PFSK-1 (cell line): ENCODE measurements at regions not wholly inside any gene's neighbourhood (a gene's known extent, or its start where the extent isn't known, plus 50 kb on each side); places are given as distances from the start of the nearest gene placed in this dataset.

Experiments
- POLR2AphosphoS5 ChIP-seq: IDR thresholded peaks from 2 replicates; pipeline ENCODE4 v1.6.1; 2012; ENCODE audit warnings: low read depth, mild to moderate bottlenecking, control low read depth, low read length, moderate library complexity
- SIN3A ChIP-seq: IDR thresholded peaks from 2 replicates; pipeline ENCODE4 v1.6.1; 2012; ENCODE audit warnings: mild to moderate bottlenecking, low read length, moderate library complexity, borderline replicate concordance; ENCODE audit not compliant: insufficient read depth
- TAF1 ChIP-seq: IDR thresholded peaks from 2 replicates; pipeline ENCODE4 v1.6.1; 2012; ENCODE audit warnings: low read length, control low read depth, borderline replicate concordance; ENCODE audit not compliant: insufficient read depth

DNA sequence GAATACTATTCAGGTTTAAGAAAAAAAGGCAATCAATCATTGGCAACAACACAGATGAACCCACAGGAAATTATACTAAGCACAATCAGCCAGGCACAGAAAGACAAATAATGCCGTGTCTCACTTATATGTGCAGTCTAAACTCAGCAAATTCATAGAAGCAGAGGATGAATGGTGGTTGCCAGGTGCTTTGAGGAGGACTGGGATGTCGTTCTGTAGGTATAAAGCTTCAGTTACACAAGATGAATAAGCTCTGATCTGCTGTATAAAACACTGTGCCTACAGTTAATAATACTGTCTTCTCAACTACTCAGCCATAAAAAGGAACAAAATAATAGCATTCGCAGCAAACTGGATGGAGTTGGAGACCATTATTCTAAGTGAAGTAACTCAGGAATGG is 324.8 kb upstream of the HSFY2 start:
- no peak for TF ChIP-seq TAF1
- TF ChIP-seq SIN3A, result no peak
- TF ChIP-seq POLR2AphosphoS5, result no peak
